ENCODE measurements at regions not wholly inside any gene's neighbourhood (a gene's known extent, or its start where the extent isn't known, plus 50 kb on each side); places are given as distances from the start of the nearest gene placed in this dataset.

DNA sequence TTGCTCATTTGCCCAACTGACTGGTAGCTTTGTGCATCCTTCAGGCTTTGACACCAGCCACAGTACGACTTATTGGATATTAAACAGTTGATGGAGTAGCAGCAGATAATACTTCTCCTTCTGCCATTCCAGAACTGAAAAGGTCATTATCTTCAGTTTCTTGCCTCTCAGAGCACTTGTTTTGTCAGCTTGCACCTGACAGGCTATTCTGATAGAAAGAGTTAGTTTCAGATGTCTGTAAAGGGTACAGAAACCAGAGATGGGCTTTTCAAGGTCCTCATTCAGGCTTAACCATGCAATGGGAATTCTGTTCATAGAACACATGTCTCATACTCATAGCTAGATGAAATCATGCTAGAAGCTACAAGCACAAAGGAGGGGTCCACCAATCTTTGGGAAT lies 367.2 kb downstream of the OTOL1 start:
- no peaks in the 10 kb centered on the region for H3K9me3 ChIP-seq
- H3K36me3 ChIP-seq, result no peaks in the 10 kb centered on the region
- H3K27me3 ChIP-seq, result no peaks in the 10 kb centered on the region
- no peaks in the 10 kb centered on the region for H3K4me1 ChIP-seq
- H3K4me3 ChIP-seq, result no peak overlapping the region
- TF ChIP-seq, protein P1, sequence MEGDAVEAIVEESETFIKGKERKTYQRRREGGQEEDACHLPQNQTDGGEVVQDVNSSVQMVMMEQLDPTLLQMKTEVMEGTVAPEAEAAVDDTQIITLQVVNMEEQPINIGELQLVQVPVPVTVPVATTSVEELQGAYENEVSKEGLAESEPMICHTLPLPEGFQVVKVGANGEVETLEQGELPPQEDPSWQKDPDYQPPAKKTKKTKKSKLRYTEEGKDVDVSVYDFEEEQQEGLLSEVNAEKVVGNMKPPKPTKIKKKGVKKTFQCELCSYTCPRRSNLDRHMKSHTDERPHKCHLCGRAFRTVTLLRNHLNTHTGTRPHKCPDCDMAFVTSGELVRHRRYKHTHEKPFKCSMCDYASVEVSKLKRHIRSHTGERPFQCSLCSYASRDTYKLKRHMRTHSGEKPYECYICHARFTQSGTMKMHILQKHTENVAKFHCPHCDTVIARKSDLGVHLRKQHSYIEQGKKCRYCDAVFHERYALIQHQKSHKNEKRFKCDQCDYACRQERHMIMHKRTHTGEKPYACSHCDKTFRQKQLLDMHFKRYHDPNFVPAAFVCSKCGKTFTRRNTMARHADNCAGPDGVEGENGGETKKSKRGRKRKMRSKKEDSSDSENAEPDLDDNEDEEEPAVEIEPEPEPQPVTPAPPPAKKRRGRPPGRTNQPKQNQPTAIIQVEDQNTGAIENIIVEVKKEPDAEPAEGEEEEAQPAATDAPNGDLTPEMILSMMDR (IDR thresholded peaks at IDR 0.05), result no peak
- no peak for TF ChIP-seq POLR2AphosphoS5 (IDR thresholded peaks at IDR 0.05)
- no peak for TF ChIP-seq EP300 (IDR thresholded peaks at IDR 0.05)
- no peak for TF ChIP-seq POLR2A (IDR thresholded peaks at IDR 0.05)
- ATAC-seq (ENCODE audit: low FRiP score in 2 of 2) (no peak), DNase-seq (no peak)
- 83 to 96% methylated on average over 1 of the region's 1 CpG for WGBS, 2 donors
- no peak overlapping the region for H3K27ac ChIP-seq

- Histone ChIP-seq H3K9me3 (no peaks in the 10 kb centered on the region), H3K4me3 (no peak overlapping the region), H3K4me1 (no peaks in the 10 kb centered on the region), H3K27ac (no peak overlapping the region), H3K27me3 (no peaks in the 10 kb centered on the region), H3K36me3 (no peaks in the 10 kb centered on the region)
- ATAC-seq (ENCODE audit: low FRiP score in 2 of 2) (no peak), DNase-seq (no peak)
- WGBS, 2 donors, result 56 to 63% methylated on average over 1 of the region's 1 CpG
- TF ChIP-seq POLR2AphosphoS5 (IDR thresholded peaks at IDR 0.05) (no peak), EP300 (IDR thresholded peaks at IDR 0.05) (no peak), POLR2A (IDR thresholded peaks at IDR 0.05) (no peak)
- TF ChIP-seq, protein P1 (IDR thresholded peaks at IDR 0.05), result no peak
Measured at GRCh38 chr3:161866176-161866575, 369.6 kb downstream of the OTOL1 start.

DNA sequence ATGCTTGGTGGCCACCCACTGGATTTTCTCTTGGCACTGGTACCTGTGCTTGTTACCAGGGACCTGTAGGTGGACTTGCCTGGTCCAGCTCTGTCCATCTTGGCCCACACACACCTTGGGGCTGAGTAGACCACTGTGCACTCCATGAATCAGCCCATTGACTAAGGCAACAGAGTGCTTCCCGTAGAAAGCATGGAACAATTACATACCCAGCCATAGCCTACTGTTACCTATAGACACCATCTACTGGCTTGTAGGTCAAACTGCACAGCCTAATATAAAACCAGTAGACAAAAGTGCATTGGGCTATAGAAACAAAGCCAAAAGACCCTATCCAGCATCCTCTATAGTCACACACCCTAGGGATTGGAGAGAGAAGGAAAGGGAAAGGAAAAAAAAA lies 378.9 kb downstream of the OTOL1 start:
- no peak for DNase-seq
- WGBS, 2 donors, result 86 to 100% methylated on average over 1 of the region's 1 CpG

DNA sequence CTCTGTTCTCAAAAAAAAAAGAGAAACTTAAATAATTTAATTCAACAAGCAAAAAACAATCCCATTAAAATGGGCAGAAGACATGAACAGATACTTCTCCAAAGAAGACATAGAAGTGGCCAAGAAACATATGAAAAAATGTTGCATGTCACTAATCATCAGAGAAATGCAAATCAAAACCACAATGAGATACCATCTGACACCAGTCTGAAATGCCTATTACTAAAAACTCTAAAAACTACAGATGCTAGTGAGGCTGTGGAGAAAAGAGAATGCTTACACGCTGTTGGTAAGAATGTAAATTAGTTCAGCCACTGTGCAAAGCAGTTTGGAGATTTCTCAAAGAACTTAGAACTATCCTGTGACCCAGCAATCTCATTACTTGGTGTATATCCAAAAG lies 382.9 kb downstream of the OTOL1 start:
- H3K9me3 ChIP-seq, result no peaks in the 10 kb centered on the region
- 0 to 32% methylated on average over 1 of the region's 1 CpG for WGBS, 2 donors
- H3K27ac ChIP-seq, result no peak overlapping the region
- DNase-seq (no peak), ATAC-seq (ENCODE audit: low FRiP score in 2 of 2) (no peak)
- no peak overlapping the region for H3K4me3 ChIP-seq
- H3K36me3 ChIP-seq, result no peaks in the 10 kb centered on the region
- TF ChIP-seq POLR2AphosphoS5 (IDR thresholded peaks at IDR 0.05) (no peak), EP300 (IDR thresholded peaks at IDR 0.05) (no peak)
- H3K27me3 ChIP-seq, result no peaks in the 10 kb centered on the region
- no peaks in the 10 kb centered on the region for H3K4me1 ChIP-seq

More for the DNA sequence above, 378.9 kb downstream of the OTOL1 start:
- Histone ChIP-seq H3K27me3 (no peaks in the 10 kb centered on the region), H3K4me1 (no peaks in the 10 kb centered on the region), H3K4me3 (no peak overlapping the region), H3K27ac (no peak overlapping the region), H3K9me3 (no peaks in the 10 kb centered on the region), H3K36me3 (no peaks in the 10 kb centered on the region)
- no peak for ATAC-seq (ENCODE audit: low FRiP score in 2 of 2)
- TF ChIP-seq POLR2A (IDR thresholded peaks at IDR 0.05) (no peak), POLR2AphosphoS5 (IDR thresholded peaks at IDR 0.05) (no peak), EP300 (IDR thresholded peaks at IDR 0.05) (no peak)
- TF ChIP-seq, protein P1 (IDR thresholded peaks at IDR 0.05), result no peak

- DNase-seq, result no peak
- ATAC-seq (ENCODE audit: low FRiP score in 2 of 2), result no peak
- no peaks in the 10 kb centered on the region for H3K4me1 ChIP-seq
- TF ChIP-seq POLR2AphosphoS5 (IDR thresholded peaks at IDR 0.05) (no peak), POLR2A (IDR thresholded peaks at IDR 0.05) (no peak), EP300 (IDR thresholded peaks at IDR 0.05) (no peak)
- TF ChIP-seq, protein P1 (IDR thresholded peaks at IDR 0.05), result no peak
- H3K27ac ChIP-seq, result no peak overlapping the region
- WGBS, 2 donors, result 77 to 81% methylated on average over 4 to 5 of the region's 5 CpGs
- H3K4me3 ChIP-seq, result no peak overlapping the region
- H3K36me3 ChIP-seq, result no peaks in the 10 kb centered on the region
- H3K9me3 ChIP-seq, result peaks cover 0 to 5% (median 0%) of the 10 kb centered on the region in 4 donors
- no peaks in the 10 kb centered on the region for H3K27me3 ChIP-seq
Measured at GRCh38 chr3:161884830-161885229, 388.2 kb downstream of the OTOL1 start.

Measured in upper lobe of left lung (tissue), 6 donors.